Fibroblast of the conjunctiva (primary cell): ENCODE measurements at regions not wholly inside any gene's neighbourhood (a gene's known extent, or its start where the extent isn't known, plus 50 kb on each side); places are given as distances from the start of the nearest gene placed in this dataset.
"Not testable (repeated sequence)": the region's sequence is repeated elsewhere in the genome, so short reads cannot be mapped to it uniquely, and the experiment has no call there.

Experiments
- DNase-seq: peaks from one replicate; pipeline ENCODE4 v3.0.0-alpha.2; 2010; ENCODE audit warnings: low read depth

GRCh38 chr1:233477359-233477758, 136.5 kb upstream of the KCNK1 start:
- no peak for DNase-seq

- DNase-seq = no peak
These were observed 135.3 kb upstream of the KCNK1 start for GRCh38 chr1:233478611-233479010.

- DNase-seq = no peak
These were observed 134.6 kb upstream of the KCNK1 start for GRCh38 chr1:233479110-233479890.

- no peak for DNase-seq
These were observed 133.7 kb upstream of the KCNK1 start for GRCh38 chr1:233480198-233480597.

- no peak for DNase-seq
These were observed 131.5 kb upstream of the KCNK1 start for GRCh38 chr1:233482388-233482787.

- DNase-seq = no peak
These were observed 128.5 kb upstream of the KCNK1 start for GRCh38 chr1:233485385-233485784.

- no peak for DNase-seq
These were observed 128.0 kb upstream of the KCNK1 start for GRCh38 chr1:233485809-233486398.

- no peak for DNase-seq
These were observed 126.5 kb upstream of the KCNK1 start for GRCh38 chr1:233487408-233487807.

- DNase-seq = no peak
These were observed 124.5 kb upstream of the KCNK1 start for GRCh38 chr1:233489411-233489810.

- no peak for DNase-seq
These were observed 123.4 kb upstream of the KCNK1 start for GRCh38 chr1:233490488-233490887.

GRCh38 chr1:233491953-233492620, 121.8 kb upstream of the KCNK1 start:
- DNase-seq = no peak

GRCh38 chr1:233496993-233497392, 116.9 kb upstream of the KCNK1 start:
- no peak for DNase-seq

- DNase-seq = no peak
These were observed 116.2 kb upstream of the KCNK1 start for GRCh38 chr1:233497679-233498078.

GRCh38 chr1:233500106-233500505, 113.8 kb upstream of the KCNK1 start:
- DNase-seq = no peak

- DNase-seq = no peak
These were observed 110.4 kb upstream of the KCNK1 start for GRCh38 chr1:233503366-233503954.

- no peak for DNase-seq
These were observed 108.8 kb upstream of the KCNK1 start for GRCh38 chr1:233505130-233505529.

- not testable (repeated sequence) for DNase-seq
These were observed 108.0 kb upstream of the KCNK1 start for GRCh38 chr1:233505889-233506288.

- DNase-seq = no peak
These were observed 104.4 kb upstream of the KCNK1 start for GRCh38 chr1:233509526-233509925.

- no peak for DNase-seq
These were observed 101.4 kb upstream of the KCNK1 start for GRCh38 chr1:233512538-233512937.

- no peak for DNase-seq
These were observed 100.5 kb upstream of the KCNK1 start for GRCh38 chr1:233513431-233513830.

GRCh38 chr1:233514946-233515391, 98.9 kb upstream of the KCNK1 start:
- no peak for DNase-seq

- no peak for DNase-seq
These were observed 97.2 kb upstream of the KCNK1 start for GRCh38 chr1:233516732-233517131.

GRCh38 chr1:233518344-233518743, 95.6 kb upstream of the KCNK1 start:
- DNase-seq = no peak
